Tibial nerve (tissue), 4 donors: ENCODE measurements at regions not wholly inside any gene's neighbourhood (a gene's known extent, or its start where the extent isn't known, plus 50 kb on each side); places are given as distances from the start of the nearest gene placed in this dataset.

ENCODE experiments used
- DNase-seq, 2 donors: peaks; one replicate each; pipeline ENCODE4 v3.0.0-alpha.2; 2019; ENCODE audit warnings: low spot score in 2 of 2
- H3K27ac ChIP-seq, 4 donors: fragments of 200-600 bp; sonication (generic) in 3 of 4; one replicate each; pipeline ENCODE4 v1.5.1; 2017 to 2019; ENCODE audit warnings: mild to moderate bottlenecking in 1 of 4
- H3K27me3 ChIP-seq, 2 donors: fragments of 200-600 bp; sonication (generic) in 1 of 2; one replicate each; pipeline versions ENCODE4 v1.5.1 to v1.6.0; 2017 to 2019
- H3K36me3 ChIP-seq, 3 donors: fragments of 200-600 bp; sonication (generic); one replicate each; pipeline ENCODE4 v1.5.1; 2018 to 2019
- H3K4me1 ChIP-seq, 4 donors: fragments of 200-600 bp; sonication (generic) in 3 of 4; one replicate each; pipeline ENCODE4 v1.5.1; 2017 to 2019
- H3K4me3 ChIP-seq, 4 donors: fragments of 200-600 bp; sonication (generic) in 3 of 4; one replicate each; pipeline ENCODE4 v1.5.1; 2017 to 2019; ENCODE audit warnings: mild to moderate bottlenecking in 1 of 4, moderate library complexity in 1 of 4
- H3K9me3 ChIP-seq, 4 donors: fragments of 200-600 bp; sonication (generic) in 3 of 4; one replicate each; pipeline ENCODE4 v1.5.1; 2017 to 2019
- EP300 ChIP-seq, 2 donors: sonication (generic); formaldehyde crosslinking; IDR thresholded peaks; one replicate each; pipeline ENCODE4 v1.6.1; 2017; ENCODE audit warnings: antibody characterized with exemption in 2 of 2, mild to moderate bottlenecking in 1 of 2
- POLR2A ChIP-seq, 2 donors: fragments of 450-650 bp; IDR thresholded peaks; one replicate each; pipeline ENCODE4 v1.6.1; 2017; ENCODE audit warnings: antibody characterized with exemption in 2 of 2, mild to moderate bottlenecking in 2 of 2, moderate library complexity in 2 of 2
- WGBS, 2 donors: methylation state at CpG; one replicate each; pipeline ENCODE4 v1.1.5; 2018; 5-methylcytosine and 5-hydroxymethylcytosine counted together
- TF ChIP-seq, protein P1 (sequence below), 5 experiments: fragments of 200-600 bp in 3 of 5; fragments of 450-650 bp in 2 of 5; sonication (generic) in 3 of 5; IDR thresholded peaks; one replicate each; pipeline ENCODE4 v1.5.1; 2016 to 2019; ENCODE audit warnings: antibody characterized with exemption in 5 of 5, mild to moderate bottlenecking in 3 of 5, moderate library complexity in 2 of 5

DNA sequence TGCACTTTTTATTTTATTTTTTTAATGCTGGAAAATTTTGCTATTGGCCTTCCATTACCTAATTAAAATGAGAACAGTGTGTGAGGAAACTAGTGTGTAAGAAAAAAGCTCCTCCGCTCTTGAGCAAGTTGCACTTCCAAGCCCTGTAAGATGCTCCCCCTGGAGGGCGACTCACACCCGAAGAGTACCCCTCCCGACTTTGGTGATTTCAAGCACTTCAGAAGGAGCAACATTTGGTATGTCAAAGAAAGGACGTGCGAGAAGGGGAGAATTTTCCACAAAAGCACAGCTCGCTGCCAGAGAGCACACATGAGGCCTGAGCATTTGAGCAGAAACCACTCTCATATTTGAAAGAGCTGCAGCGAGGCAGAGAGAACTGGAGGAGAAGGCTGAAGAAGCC is 504.4 kb downstream of the FGF9 start:
- 73% methylated on average over 8 of the region's 8 CpGs for WGBS, 2 donors

DNA sequence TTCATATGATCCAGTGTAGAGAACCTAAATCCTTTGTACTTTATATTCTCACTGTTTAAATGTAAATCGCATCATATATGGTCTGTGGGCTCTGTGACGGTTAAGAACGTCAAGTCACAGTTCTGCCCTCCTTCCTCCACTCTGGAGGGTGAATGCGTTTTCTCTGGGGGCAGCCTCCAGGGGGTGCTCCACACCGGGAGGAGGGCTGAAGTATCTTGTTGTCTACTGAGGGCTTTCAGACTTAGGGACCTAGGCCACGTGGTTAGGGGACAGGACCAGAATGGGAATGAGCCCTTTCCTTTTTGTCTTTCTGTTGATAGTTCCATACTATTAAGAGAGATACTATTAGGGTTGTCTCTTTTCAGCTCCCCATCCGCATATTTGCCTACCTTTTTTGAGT is 504.9 kb downstream of the FGF9 start:
- 90 to 93% methylated on average over 7 of the region's 7 CpGs for WGBS, 2 donors
- DNase-seq, result no peak
- no peak overlapping the region for H3K27ac ChIP-seq
- TF ChIP-seq EP300 (IDR thresholded peaks at IDR 0.05), result no peak
- TF ChIP-seq, protein P1, sequence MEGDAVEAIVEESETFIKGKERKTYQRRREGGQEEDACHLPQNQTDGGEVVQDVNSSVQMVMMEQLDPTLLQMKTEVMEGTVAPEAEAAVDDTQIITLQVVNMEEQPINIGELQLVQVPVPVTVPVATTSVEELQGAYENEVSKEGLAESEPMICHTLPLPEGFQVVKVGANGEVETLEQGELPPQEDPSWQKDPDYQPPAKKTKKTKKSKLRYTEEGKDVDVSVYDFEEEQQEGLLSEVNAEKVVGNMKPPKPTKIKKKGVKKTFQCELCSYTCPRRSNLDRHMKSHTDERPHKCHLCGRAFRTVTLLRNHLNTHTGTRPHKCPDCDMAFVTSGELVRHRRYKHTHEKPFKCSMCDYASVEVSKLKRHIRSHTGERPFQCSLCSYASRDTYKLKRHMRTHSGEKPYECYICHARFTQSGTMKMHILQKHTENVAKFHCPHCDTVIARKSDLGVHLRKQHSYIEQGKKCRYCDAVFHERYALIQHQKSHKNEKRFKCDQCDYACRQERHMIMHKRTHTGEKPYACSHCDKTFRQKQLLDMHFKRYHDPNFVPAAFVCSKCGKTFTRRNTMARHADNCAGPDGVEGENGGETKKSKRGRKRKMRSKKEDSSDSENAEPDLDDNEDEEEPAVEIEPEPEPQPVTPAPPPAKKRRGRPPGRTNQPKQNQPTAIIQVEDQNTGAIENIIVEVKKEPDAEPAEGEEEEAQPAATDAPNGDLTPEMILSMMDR (IDR thresholded peaks at IDR 0.05), result no peak
- no peak for TF ChIP-seq POLR2A (IDR thresholded peaks at IDR 0.05)
- no peaks in the 10 kb centered on the region for H3K27me3 ChIP-seq
- H3K9me3 ChIP-seq, result no peaks in the 10 kb centered on the region
- no peak overlapping the region for H3K4me3 ChIP-seq
- no peaks in the 10 kb centered on the region for H3K4me1 ChIP-seq
- no peaks in the 10 kb centered on the region for H3K36me3 ChIP-seq

More for the DNA sequence above, 504.4 kb downstream of the FGF9 start:
- no peak overlapping the region for H3K4me3 ChIP-seq
- no peaks in the 10 kb centered on the region for H3K27me3 ChIP-seq
- no peaks in the 10 kb centered on the region for H3K9me3 ChIP-seq
- no peak for DNase-seq
- H3K4me1 ChIP-seq, result no peaks in the 10 kb centered on the region
- H3K36me3 ChIP-seq, result no peaks in the 10 kb centered on the region
- TF ChIP-seq EP300 (IDR thresholded peaks at IDR 0.05) (no peak), POLR2A (IDR thresholded peaks at IDR 0.05) (no peak)
- TF ChIP-seq, protein P1 (IDR thresholded peaks at IDR 0.05), result no peak
- H3K27ac ChIP-seq, result no peak overlapping the region

DNA sequence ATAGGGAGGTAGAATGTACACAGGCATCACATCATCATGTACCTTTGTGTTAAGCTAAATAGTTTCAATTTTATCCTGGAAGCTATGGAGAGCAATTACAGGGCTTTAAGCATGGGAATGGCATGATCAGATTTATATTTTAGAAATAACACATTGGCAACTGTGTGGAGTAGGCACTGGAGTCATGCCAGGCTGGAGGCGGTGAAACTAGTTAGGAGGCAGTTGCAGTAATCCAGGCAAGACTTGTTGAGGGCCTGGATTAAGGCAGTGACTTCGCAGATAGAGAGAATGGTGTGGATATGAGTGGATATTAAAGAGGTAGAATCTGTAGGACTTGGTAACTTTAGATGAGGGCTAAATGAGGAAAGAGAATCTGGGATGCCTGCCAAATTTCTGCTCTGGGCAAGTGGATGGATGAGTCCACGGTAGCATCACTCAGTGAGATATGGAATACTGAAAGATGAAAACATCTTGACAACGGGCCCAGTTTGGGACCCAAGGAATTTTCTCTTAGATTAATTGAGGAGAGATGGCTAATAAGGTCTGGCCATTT is 506.2 kb downstream of the FGF9 start:
- DNase-seq, result no peak
- H3K27me3 ChIP-seq, result no peaks in the 10 kb centered on the region
- no peaks in the 10 kb centered on the region for H3K4me1 ChIP-seq
- 78 to 85% methylated on average over 4 of the region's 4 CpGs for WGBS, 2 donors
- TF ChIP-seq EP300 (IDR thresholded peaks at IDR 0.05) (no peak), POLR2A (IDR thresholded peaks at IDR 0.05) (no peak)
- TF ChIP-seq, protein P1 (IDR thresholded peaks at IDR 0.05), result no peak
- no peaks in the 10 kb centered on the region for H3K9me3 ChIP-seq
- no peaks in the 10 kb centered on the region for H3K36me3 ChIP-seq
- no peak overlapping the region for H3K27ac ChIP-seq
- H3K4me3 ChIP-seq, result no peak overlapping the region

DNA sequence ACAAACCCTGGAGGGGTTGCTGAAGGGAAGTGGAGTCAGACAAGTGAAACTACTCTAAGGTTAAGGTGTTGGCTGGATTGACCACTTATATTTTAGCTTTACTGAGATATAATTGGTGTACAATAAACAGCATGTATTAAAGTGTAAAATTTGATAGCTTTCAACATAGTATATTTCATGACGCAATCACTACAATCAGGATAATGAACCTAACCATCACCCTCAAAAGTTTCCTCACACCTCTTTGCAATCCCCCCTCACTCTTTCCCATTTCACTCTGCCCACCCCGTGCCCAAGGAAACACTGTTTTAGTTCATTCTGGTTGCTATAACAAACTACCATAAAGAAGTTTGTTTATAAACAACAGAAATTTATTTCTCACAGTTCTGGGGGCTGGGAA is 508.0 kb downstream of the FGF9 start:
- Histone ChIP-seq H3K9me3 (no peaks in the 10 kb centered on the region), H3K4me3 (no peak overlapping the region), H3K27me3 (no peaks in the 10 kb centered on the region), H3K4me1 (no peaks in the 10 kb centered on the region), H3K27ac (no peak overlapping the region), H3K36me3 (no peaks in the 10 kb centered on the region)
- no peak for DNase-seq
- WGBS, 2 donors, result 88 to 92% methylated on average over 2 of the region's 2 CpGs
- TF ChIP-seq, protein P1 (IDR thresholded peaks at IDR 0.05), result no peak
- TF ChIP-seq POLR2A (IDR thresholded peaks at IDR 0.05), result no peak
- TF ChIP-seq EP300 (IDR thresholded peaks at IDR 0.05), result no peak

DNA sequence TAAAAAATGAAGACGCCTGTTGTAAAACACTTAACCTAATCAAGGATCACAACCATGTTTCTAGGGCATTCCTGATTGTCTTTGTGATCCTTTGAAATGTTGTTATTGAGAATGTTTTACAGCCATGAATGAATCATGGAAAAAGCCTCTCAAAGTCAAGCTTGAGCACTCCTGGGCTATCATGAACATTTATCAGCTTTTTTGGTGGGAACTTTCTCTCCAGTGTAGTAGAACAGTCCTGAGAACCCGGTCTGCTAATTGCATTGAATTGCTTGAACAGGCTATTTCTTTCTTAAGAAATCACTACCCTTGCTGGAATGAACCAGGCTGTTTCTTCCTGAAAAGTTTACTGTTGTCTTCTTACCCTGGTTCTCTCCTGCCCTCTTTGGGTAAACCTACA is 516.5 kb downstream of the FGF9 start:
- Histone ChIP-seq H3K36me3 (no peaks in the 10 kb centered on the region), H3K9me3 (no peaks in the 10 kb centered on the region), H3K4me3 (no peak overlapping the region), H3K27me3 (no peaks in the 10 kb centered on the region), H3K4me1 (no peaks in the 10 kb centered on the region), H3K27ac (no peak overlapping the region)
- no peak for DNase-seq
- 46 to 48% methylated on average over 2 of the region's 2 CpGs for WGBS, 2 donors
- TF ChIP-seq EP300 (IDR thresholded peaks at IDR 0.05) (no peak), POLR2A (IDR thresholded peaks at IDR 0.05) (no peak)
- TF ChIP-seq, protein P1 (IDR thresholded peaks at IDR 0.05), result no peak
